ENCODE measurements at regions not wholly inside any gene's neighbourhood (a gene's known extent, or its start where the extent isn't known, plus 50 kb on each side); places are given as distances from the start of the nearest gene placed in this dataset.

DNA sequence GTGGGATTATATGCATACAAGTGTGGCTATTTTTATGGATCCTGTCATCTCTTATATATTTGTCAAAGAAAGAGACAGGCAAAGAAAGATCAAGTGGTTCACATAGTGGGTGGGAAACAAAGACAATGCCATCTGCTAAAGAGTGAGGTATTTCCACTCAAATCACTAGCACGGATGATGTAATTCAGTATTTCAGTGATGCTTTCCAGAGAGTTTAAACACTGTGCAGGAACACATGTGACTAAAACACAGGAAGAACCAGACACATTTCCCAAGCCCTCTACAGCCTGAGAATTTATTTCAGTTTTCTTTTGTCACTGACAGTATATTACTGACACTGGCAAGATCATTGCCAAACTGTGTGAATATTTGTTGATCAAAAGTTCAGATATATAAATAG is 885.7 kb upstream of the CELF2 start:
- no peaks in the 10 kb centered on the region for H3K79me2 ChIP-seq (ENCODE audit: control insufficient read depth, insufficient read depth, low read length)
- no peak overlapping the region for H3K27ac ChIP-seq (ENCODE audit: control insufficient read depth, insufficient read depth)
- H4K20me1 ChIP-seq (ENCODE audit: control insufficient read depth, insufficient read depth) = no peaks in the 10 kb centered on the region
- H2AFZ ChIP-seq (ENCODE audit: control insufficient read depth, low read depth, low read length) = no peak overlapping the region
- RAD21 ChIA-PET (ENCODE audit: unreplicated experiment) = no interaction called here
- no peaks in the 10 kb centered on the region for H3K27me3 ChIP-seq (replicated peaks in 1 of 2; ENCODE audit: control insufficient read depth in 2 of 2, insufficient read depth in 2 of 2, low read length in 1 of 2)
- H3K4me3 ChIP-seq = no peak overlapping the region
- in situ Hi-C loops (cut with MboI) (no loop called here), intact Hi-C loops (cut with micrococcal nuclease; ENCODE audit: unreplicated experiment) (no loop called here)
- SMC1A ChIA-PET (ENCODE audit: uncharacterized antibody, unreplicated experiment) = no interaction called here
- ATAC-seq (no peak), DNase-seq (ENCODE audit: low read depth, low spot score) (no peak), FAIRE-seq (no peak)
- no peaks in the 10 kb centered on the region for H3K36me3 ChIP-seq (ENCODE audit: control insufficient read depth in 2 of 2, insufficient read depth in 2 of 2, low read length in 1 of 2)
- TF ChIP-seq FOXM1 (IDR thresholded peaks at IDR 0.05; ENCODE audit: low read depth, low read length) (no peak), ZNF207 (IDR thresholded peaks at IDR 0.05; ENCODE audit: borderline replicate concordance) (no peak), FOXK2 (IDR thresholded peaks at IDR 0.05) (no peak), NFXL1 (IDR thresholded peaks at IDR 0.05; ENCODE audit: borderline replicate concordance) (no peak), STAT1 (conservative IDR thresholded peaks at IDR 0.05) (no peak)
- POLR2A ChIA-PET = no interaction called here
- H3K9ac ChIP-seq (ENCODE audit: control insufficient read depth, insufficient read depth, low read length) = no peak overlapping the region
- no peaks in the 10 kb centered on the region for H3K4me1 ChIP-seq (ENCODE audit: control insufficient read depth, insufficient read depth, low read length)
- no TSS peak for BruUV-seq (replicated peaks)
- CTCF ChIA-PET = no interaction called here
- no peak overlapping the region for H3K4me2 ChIP-seq (ENCODE audit: control insufficient read depth, insufficient read depth)
- no peaks in the 10 kb centered on the region for H3K9me3 ChIP-seq (replicated peaks; ENCODE audit: control insufficient read depth, insufficient read depth, low read length)
- WGBS (ENCODE audit: insufficient coverage, insufficient replicate concordance, low lambda C conversion rate, missing lambda C conversion rate) = 45% methylated on average over 1 of the region's 1 CpG

GRCh38 chr10:10133281-10133680 is 884.4 kb upstream of the CELF2 start:
- CTCF ChIA-PET = interaction anchor here (1.2 kb wide), 1 partner anchor 11 kb away, joined by 3 read pairs; no protein-coding TSS in a partner anchor
- FAIRE-seq = no peak
- Histone ChIP-seq H3K27me3 (replicated peaks in 1 of 2; ENCODE audit: control insufficient read depth in 2 of 2, insufficient read depth in 2 of 2, low read length in 1 of 2) (no peaks in the 10 kb centered on the region), H3K4me3 (no peak overlapping the region), H4K20me1 (ENCODE audit: control insufficient read depth, insufficient read depth) (no peaks in the 10 kb centered on the region), H3K4me1 (ENCODE audit: control insufficient read depth, insufficient read depth, low read length) (no peaks in the 10 kb centered on the region), H3K79me2 (ENCODE audit: control insufficient read depth, insufficient read depth, low read length) (no peaks in the 10 kb centered on the region), H2AFZ (ENCODE audit: control insufficient read depth, low read depth, low read length) (no peak overlapping the region), H3K9me3 (replicated peaks; ENCODE audit: control insufficient read depth, insufficient read depth, low read length) (no peaks in the 10 kb centered on the region), H3K9ac (ENCODE audit: control insufficient read depth, insufficient read depth, low read length) (no peak overlapping the region), H3K4me2 (ENCODE audit: control insufficient read depth, insufficient read depth) (no peak overlapping the region), H3K36me3 (ENCODE audit: control insufficient read depth in 2 of 2, insufficient read depth in 2 of 2, low read length in 1 of 2) (no peaks in the 10 kb centered on the region), H3K27ac (ENCODE audit: control insufficient read depth, insufficient read depth) (no peak overlapping the region)
- no peak for DNase-seq (ENCODE audit: low read depth, low spot score)
- intact Hi-C loops (cut with micrococcal nuclease; ENCODE audit: unreplicated experiment) (no loop called here), in situ Hi-C loops (cut with MboI) (no loop called here)
- POLR2A ChIA-PET = no interaction called here
- ATAC-seq = no peak
- RAD21 ChIA-PET (ENCODE audit: unreplicated experiment) = no interaction called here
- BruUV-seq (replicated peaks) = no TSS peak
- SMC1A ChIA-PET (ENCODE audit: uncharacterized antibody, unreplicated experiment) = no interaction called here
- TF ChIP-seq GABPA (IDR thresholded peaks at IDR 0.05; ENCODE audit: low read depth) (no peak), ATF7 (IDR thresholded peaks at IDR 0.05; ENCODE audit: low read depth) (no peak), CEBPB (IDR thresholded peaks at IDR 0.05; ENCODE audit: borderline replicate concordance in 1 of 2, low read depth in 2 of 2, low read length in 2 of 2) (no peak), IRF3 (IDR thresholded peaks at IDR 0.05) (no peak), EZH2 (IDR thresholded peaks at IDR 0.05; ENCODE audit: borderline replicate concordance, control insufficient read depth, low read depth, low read length) (no peak)
- 4% methylated on average over 1 of the region's 1 CpG for WGBS (ENCODE audit: insufficient coverage, insufficient replicate concordance, low lambda C conversion rate, missing lambda C conversion rate)
